A673 (cell line): ENCODE measurements at regions not wholly inside any gene's neighbourhood (a gene's known extent, or its start where the extent isn't known, plus 50 kb on each side); places are given as distances from the start of the nearest gene placed in this dataset.

Experiments used
- BruUV-seq: library from RNA; stranded (reverse); fragments of 400-500 nt; replicated peaks from 2 replicates; lab custom pipeline; 2021; lab: Mats Ljungman, UMichigan
- CTCF ChIA-PET: fragments of 300-600 bp; sonication (Branson Sonifier 250); formaldehyde crosslinking; loops from one replicate; lab custom pipeline; 2022; ENCODE audit warnings: antibody characterized with exemption; lab: Charles Lee
- POLR2A ChIA-PET: fragments of 300-600 bp; sonication (Branson Sonifier 250); formaldehyde crosslinking; loops from one replicate; lab custom pipeline; 2022; ENCODE audit warnings: antibody characterized with exemption; ENCODE audit not compliant: low non-redundant PET; lab: Charles Lee
- DNase-seq: peaks from one replicate; pipeline ENCODE4 v3.0.0-alpha.2; 2015; ENCODE audit warnings: low spot score
- H3K27ac ChIP-seq: fragments of 200-600 bp; sonication (generic); 2 replicates; pipeline ENCODE4 v1.5.1; 2016; ENCODE audit warnings: mixed run types, low read depth, mild to moderate bottlenecking, mixed read lengths, antibody characterized with exemption, low read length; ENCODE audit not compliant: poor library complexity, severe bottlenecking
- H3K27me3 ChIP-seq: fragments of 200-600 bp; sonication (generic); replicated peaks from 2 replicates; pipeline ENCODE4 v1.6.1; 2017; ENCODE audit warnings: mixed run types, low read depth, mild to moderate bottlenecking, mixed read lengths, antibody characterized with exemption, low read length; ENCODE audit not compliant: insufficient read depth, poor library complexity
- H3K36me3 ChIP-seq: fragments of 200-600 bp; sonication (generic); 2 replicates; pipeline ENCODE4 v1.6.1; 2016; ENCODE audit warnings: mixed run types, mild to moderate bottlenecking, mixed read lengths, antibody characterized with exemption, low read length; ENCODE audit not compliant: insufficient read depth, poor library complexity, severe bottlenecking
- H3K4me1 ChIP-seq: fragments of 200-600 bp; sonication (generic); 2 replicates; pipeline ENCODE4 v1.6.1; 2017; ENCODE audit warnings: mixed run types, mild to moderate bottlenecking, mixed read lengths, antibody characterized with exemption, low read length; ENCODE audit not compliant: insufficient read depth, poor library complexity, severe bottlenecking
- H3K4me3 ChIP-seq: fragments of 200-600 bp; sonication (generic); 2 replicates; pipeline ENCODE4 v1.5.1; 2016; ENCODE audit warnings: low read depth, mixed run types, mild to moderate bottlenecking, mixed read lengths, low read length; ENCODE audit not compliant: poor library complexity, severe bottlenecking
- H3K9me3 ChIP-seq: fragments of 200-600 bp; sonication (generic); 2 replicates; pipeline ENCODE4 v1.6.1; 2016; ENCODE audit warnings: mixed run types, low read depth, mild to moderate bottlenecking, mixed read lengths, antibody characterized with exemption, low read length; ENCODE audit not compliant: poor library complexity, severe bottlenecking
- EZH2 ChIP-seq: fragments of 200-600 bp; sonication (generic); IDR thresholded peaks from 2 replicates; pipeline ENCODE4 v1.6.1; 2017; ENCODE audit warnings: borderline replicate concordance, low read depth, mild to moderate bottlenecking, mixed read lengths, antibody characterized with exemption, low read length; ENCODE audit not compliant: poor library complexity, severe bottlenecking
- intact Hi-C: fragments of 100-400 bp; cut with micrococcal nuclease; formaldehyde crosslinking; loops from one replicate; pipeline ENCODE4 v1.10.0; 2022; ENCODE audit not compliant: unreplicated experiment
- TF ChIP-seq, protein P1 (sequence below): fragments of 300-800, 200-600 bp; sonication (generic); conservative IDR thresholded peaks from 2 replicates; pipeline ENCODE4 v1.5.1; 2017; ENCODE audit warnings: low read depth, mild to moderate bottlenecking, antibody characterized with exemption, low read length, moderate library complexity, mixed read lengths

GRCh38 chr13:106112191-106112590 lies 423.3 kb downstream of the EFNB2 start:
- DNase-seq = no peak
- Histone ChIP-seq H3K4me1 (no peaks in the 10 kb centered on the region), H3K27ac (no peak overlapping the region), H3K36me3 (no peaks in the 10 kb centered on the region), H3K9me3 (no peaks in the 10 kb centered on the region), H3K27me3 (no peaks in the 10 kb centered on the region), H3K4me3 (no peak overlapping the region)
- ChIA-PET POLR2A (no interaction called here), CTCF (no interaction called here)
- intact Hi-C loops = no loop called here
- no TSS peak for BruUV-seq
- TF ChIP-seq, protein P1, sequence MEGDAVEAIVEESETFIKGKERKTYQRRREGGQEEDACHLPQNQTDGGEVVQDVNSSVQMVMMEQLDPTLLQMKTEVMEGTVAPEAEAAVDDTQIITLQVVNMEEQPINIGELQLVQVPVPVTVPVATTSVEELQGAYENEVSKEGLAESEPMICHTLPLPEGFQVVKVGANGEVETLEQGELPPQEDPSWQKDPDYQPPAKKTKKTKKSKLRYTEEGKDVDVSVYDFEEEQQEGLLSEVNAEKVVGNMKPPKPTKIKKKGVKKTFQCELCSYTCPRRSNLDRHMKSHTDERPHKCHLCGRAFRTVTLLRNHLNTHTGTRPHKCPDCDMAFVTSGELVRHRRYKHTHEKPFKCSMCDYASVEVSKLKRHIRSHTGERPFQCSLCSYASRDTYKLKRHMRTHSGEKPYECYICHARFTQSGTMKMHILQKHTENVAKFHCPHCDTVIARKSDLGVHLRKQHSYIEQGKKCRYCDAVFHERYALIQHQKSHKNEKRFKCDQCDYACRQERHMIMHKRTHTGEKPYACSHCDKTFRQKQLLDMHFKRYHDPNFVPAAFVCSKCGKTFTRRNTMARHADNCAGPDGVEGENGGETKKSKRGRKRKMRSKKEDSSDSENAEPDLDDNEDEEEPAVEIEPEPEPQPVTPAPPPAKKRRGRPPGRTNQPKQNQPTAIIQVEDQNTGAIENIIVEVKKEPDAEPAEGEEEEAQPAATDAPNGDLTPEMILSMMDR = no peak
- TF ChIP-seq EZH2 = no peak

DNA sequence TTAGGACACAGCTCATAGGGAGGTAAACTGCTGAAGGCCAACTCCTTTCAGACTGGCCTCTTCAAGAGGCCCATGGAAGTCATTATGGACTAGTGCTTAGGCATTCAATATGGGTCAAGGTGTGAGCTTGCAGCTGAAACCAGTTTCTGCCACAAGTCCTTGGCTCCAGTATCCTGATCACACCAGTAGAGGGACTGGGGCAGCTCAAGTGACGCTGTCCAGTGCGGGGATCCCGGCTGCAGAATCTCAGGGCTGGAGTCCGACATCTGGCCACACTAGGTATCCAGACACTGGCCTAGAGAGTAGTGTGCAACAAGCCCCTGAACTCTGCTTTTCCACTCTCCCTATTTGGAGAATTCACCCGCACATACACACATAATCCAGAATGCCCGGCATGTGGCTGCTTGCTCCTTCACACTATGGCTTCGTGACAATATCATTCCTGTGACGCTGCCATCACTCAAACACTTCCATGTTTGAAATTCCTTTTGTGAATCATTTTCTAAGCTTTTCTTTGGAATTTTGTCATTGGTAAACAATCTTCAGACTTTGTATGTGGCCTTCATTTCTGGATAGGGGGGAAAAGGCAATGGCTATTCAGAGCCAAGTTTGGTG lies 425.1 kb downstream of the EFNB2 start:
- no peak for DNase-seq
- intact Hi-C loops = no loop called here
- H3K27ac ChIP-seq = no peak overlapping the region
- BruUV-seq = no TSS peak
- CTCF ChIA-PET = no interaction called here
- POLR2A ChIA-PET = no interaction called here
- H3K9me3 ChIP-seq = no peaks in the 10 kb centered on the region
- no peaks in the 10 kb centered on the region for H3K4me1 ChIP-seq
- TF ChIP-seq, protein P1 = no peak
- TF ChIP-seq EZH2 = no peak
- H3K36me3 ChIP-seq = no peaks in the 10 kb centered on the region
- H3K27me3 ChIP-seq = no peaks in the 10 kb centered on the region
- H3K4me3 ChIP-seq = no peak overlapping the region

- Histone ChIP-seq H3K27me3 (no peaks in the 10 kb centered on the region), H3K4me1 (no peaks in the 10 kb centered on the region), H3K36me3 (no peaks in the 10 kb centered on the region), H3K9me3 (no peaks in the 10 kb centered on the region), H3K27ac (no peak overlapping the region), H3K4me3 (no peak overlapping the region)
- intact Hi-C loops = no loop called here
- TF ChIP-seq, protein P1 = no peak
- no peak for TF ChIP-seq EZH2
- ChIA-PET POLR2A (interaction anchor here (0.5 kb wide), 1 partner anchor 1545 kb away, joined by 3 read pairs; no protein-coding TSS in a partner anchor), CTCF (interaction anchor here (0.6 kb wide), 1 partner anchor 537 kb away, joined by 3 read pairs; no protein-coding TSS in a partner anchor)
- no TSS peak for BruUV-seq
- no peak for DNase-seq
Measured at GRCh38 chr13:106109391-106109791, 426.1 kb downstream of the EFNB2 start.
